ENCODE measurements at regions not wholly inside any gene's neighbourhood (a gene's known extent, or its start where the extent isn't known, plus 50 kb on each side); places are given as distances from the start of the nearest gene placed in this dataset.

- no peak for TF ChIP-seq CTCF (IDR thresholded peaks at IDR 0.05)
- TF ChIP-seq POLR2AphosphoS5 (IDR thresholded peaks at IDR 0.05) = no peak
- no peak for TF ChIP-seq EP300 (IDR thresholded peaks at IDR 0.05)
Measured at GRCh38 chr20:39829661-39830060, 859.4 kb downstream of the MAFB start.

All from sigmoid colon (tissue), 4 donors.